ENCODE measurements at regions not wholly inside any gene's neighbourhood (a gene's known extent, or its start where the extent isn't known, plus 50 kb on each side); places are given as distances from the start of the nearest gene placed in this dataset.

DNA sequence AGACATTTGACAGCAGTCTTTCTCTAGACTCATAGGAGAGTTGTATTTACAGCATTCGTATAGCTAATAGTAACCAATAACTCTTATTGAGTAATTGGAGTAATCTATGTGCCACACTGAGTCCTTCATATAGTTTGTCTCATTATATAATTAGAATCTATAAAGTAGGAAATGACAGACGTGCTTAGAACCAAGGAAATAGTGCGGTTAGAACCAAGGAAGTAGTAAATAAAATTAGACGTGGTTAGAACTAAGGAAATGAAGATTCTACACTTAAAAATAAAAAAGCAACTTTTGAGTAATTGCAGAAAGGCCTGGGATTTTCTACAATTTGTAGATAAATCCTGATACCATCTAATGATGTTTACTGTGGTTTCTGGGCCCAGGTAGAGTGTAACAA is 107.8 kb upstream of the TNFSF11 start:
- TF ChIP-seq, protein P1, sequence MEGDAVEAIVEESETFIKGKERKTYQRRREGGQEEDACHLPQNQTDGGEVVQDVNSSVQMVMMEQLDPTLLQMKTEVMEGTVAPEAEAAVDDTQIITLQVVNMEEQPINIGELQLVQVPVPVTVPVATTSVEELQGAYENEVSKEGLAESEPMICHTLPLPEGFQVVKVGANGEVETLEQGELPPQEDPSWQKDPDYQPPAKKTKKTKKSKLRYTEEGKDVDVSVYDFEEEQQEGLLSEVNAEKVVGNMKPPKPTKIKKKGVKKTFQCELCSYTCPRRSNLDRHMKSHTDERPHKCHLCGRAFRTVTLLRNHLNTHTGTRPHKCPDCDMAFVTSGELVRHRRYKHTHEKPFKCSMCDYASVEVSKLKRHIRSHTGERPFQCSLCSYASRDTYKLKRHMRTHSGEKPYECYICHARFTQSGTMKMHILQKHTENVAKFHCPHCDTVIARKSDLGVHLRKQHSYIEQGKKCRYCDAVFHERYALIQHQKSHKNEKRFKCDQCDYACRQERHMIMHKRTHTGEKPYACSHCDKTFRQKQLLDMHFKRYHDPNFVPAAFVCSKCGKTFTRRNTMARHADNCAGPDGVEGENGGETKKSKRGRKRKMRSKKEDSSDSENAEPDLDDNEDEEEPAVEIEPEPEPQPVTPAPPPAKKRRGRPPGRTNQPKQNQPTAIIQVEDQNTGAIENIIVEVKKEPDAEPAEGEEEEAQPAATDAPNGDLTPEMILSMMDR (CRISPR knock-in tag; IDR thresholded peaks at IDR 0.05), result no peak
- no peak for TF ChIP-seq DNMT3B (CRISPR knock-in tag; conservative IDR thresholded peaks at IDR 0.05)
- TF ChIP-seq XRCC5 (optimal IDR thresholded peaks at IDR 0.05; ENCODE audit: low read length), result no peak
- TF ChIP-seq HMG20A (CRISPR knock-in tag; IDR thresholded peaks at IDR 0.05; ENCODE audit: borderline replicate concordance), result no peak
- no peak for TF ChIP-seq ARHGAP35 (CRISPR knock-in tag; IDR thresholded peaks at IDR 0.05; ENCODE audit: borderline replicate concordance)
- no peak for TF ChIP-seq ZNF562 (CRISPR knock-in tag; IDR thresholded peaks at IDR 0.05; ENCODE audit: borderline replicate concordance)
- no peak for TF ChIP-seq RNF2 (conservative IDR thresholded peaks at IDR 0.05; ENCODE audit: low read depth)
- no peak for TF ChIP-seq ATF2 (CRISPR knock-in tag; IDR thresholded peaks at IDR 0.05)
- TF ChIP-seq CBX1 (IDR thresholded peaks at IDR 0.05; ENCODE audit: low read depth), result no peak

Measured in HepG2 (cell line).